GM23338 (cell line): ENCODE measurements at regions not wholly inside any gene's neighbourhood (a gene's known extent, or its start where the extent isn't known, plus 50 kb on each side); places are given as distances from the start of the nearest gene placed in this dataset.
A peak's percentile ranks its signal among the peaks of the same experiment; 100 is the strongest.

Experiments
- ATAC-seq: fragments of 200-7000 bp; cut with Tn5 transposase; 3 replicates; pipeline ENCODE4 v1.9.1; 2020
- DNase-seq: peaks from one replicate; pipeline ENCODE4 v3.0.0-alpha.2; 2015; ENCODE audit warnings: low spot score
- H2AFZ ChIP-seq: fragments of 200-600 bp; sonication (generic); 2 replicates; pipeline ENCODE4 v1.8.0; 2016; ENCODE audit warnings: antibody characterized with exemption, mild to moderate bottlenecking, moderate library complexity
- H3F3A ChIP-seq: fragments of 200-600 bp; sonication (generic); replicated peaks from 2 replicates; pipeline ENCODE4 v1.8.0; 2017; ENCODE audit warnings: antibody characterized with exemption, mixed run types, low read depth
- H3K27ac ChIP-seq: fragments of 200-600 bp; sonication (generic); 2 replicates; pipeline ENCODE4 v1.6.1; 2016; ENCODE audit warnings: low read depth
- H3K27me3 ChIP-seq: fragments of 200-600 bp; sonication (generic); 2 replicates; pipeline ENCODE4 v1.8.0; 2016; ENCODE audit warnings: mild to moderate bottlenecking, mixed run types, moderate library complexity; ENCODE audit not compliant: insufficient read depth
- H3K36me3 ChIP-seq: fragments of 200-600 bp; sonication (generic); 2 replicates; pipeline ENCODE4 v1.8.0; 2016; ENCODE audit warnings: mild to moderate bottlenecking; ENCODE audit not compliant: insufficient read depth
- H3K4me1 ChIP-seq: fragments of 200-600 bp; sonication (generic); 2 replicates; pipeline ENCODE4 v1.8.0; 2016; ENCODE audit warnings: mild to moderate bottlenecking, moderate library complexity; ENCODE audit not compliant: insufficient read depth
- H3K4me2 ChIP-seq: fragments of 200-600 bp; sonication (generic); 2 replicates; pipeline ENCODE4 v1.7.1; 2017; ENCODE audit warnings: mixed run types
- H3K4me3 ChIP-seq: fragments of 200-600 bp; sonication (generic); 2 replicates; pipeline ENCODE4 v1.6.1; 2016; ENCODE audit warnings: mixed run types
- H3K79me2 ChIP-seq: fragments of 200-600 bp; sonication (generic); replicated peaks from 2 replicates; pipeline ENCODE4 v1.8.0; 2017; ENCODE audit warnings: mild to moderate bottlenecking; ENCODE audit not compliant: insufficient read depth
- H3K9me2 ChIP-seq: fragments of 200-600 bp; sonication (generic); 2 replicates; pipeline ENCODE4 v1.8.0; 2017; ENCODE audit not compliant: insufficient read depth
- H4K20me1 ChIP-seq: fragments of 200-600 bp; sonication (generic); replicated peaks from 2 replicates; pipeline ENCODE4 v1.8.0; 2017; ENCODE audit warnings: mild to moderate bottlenecking; ENCODE audit not compliant: insufficient read depth
- H3K27ac Mint-ChIP-seq: 2 replicates; pipeline ENCODE4 v1.8.0; 2020; ENCODE audit warnings: inconsistent platforms, mild to moderate bottlenecking, moderate library complexity, mixed read lengths
- H3K27me3 Mint-ChIP-seq: 3 replicates; pipeline ENCODE4 v1.8.0; 2022; ENCODE audit warnings: low read depth, mild to moderate bottlenecking, moderate library complexity, mixed read lengths, inconsistent platforms; ENCODE audit not compliant: insufficient read depth, poor library complexity
- H3K36me3 Mint-ChIP-seq: 3 replicates; pipeline ENCODE4 v1.8.0; 2021; ENCODE audit warnings: low read depth, mild to moderate bottlenecking, inconsistent platforms, moderate library complexity, mixed read lengths
- H3K4me1 Mint-ChIP-seq: 3 replicates; pipeline ENCODE4 v1.8.0; 2020; ENCODE audit warnings: mild to moderate bottlenecking, inconsistent platforms, mixed read lengths
- H3K4me3 Mint-ChIP-seq: 3 replicates; pipeline ENCODE4 v1.8.0; 2021; ENCODE audit warnings: moderate library complexity, mild to moderate bottlenecking, inconsistent platforms, mixed read lengths
- H3K9me3 Mint-ChIP-seq: 3 replicates; pipeline ENCODE4 v1.8.0; 2020; ENCODE audit warnings: moderate library complexity, mild to moderate bottlenecking, inconsistent platforms, mixed read lengths
- CREB1 ChIP-seq: fragments of 250-450 bp; sonication (Bioruptor Pico); IDR thresholded peaks from 2 replicates; pipeline ENCODE4 v1.5.0; 2020; ENCODE audit warnings: low read depth, mild to moderate bottlenecking, moderate library complexity
- CTCF ChIP-seq, 2 experiments: fragments of 200-600 bp in 1 of 2; sonication (generic) in 1 of 2; conservative IDR thresholded peaks; 2 replicates each; pipeline versions ENCODE4 v1.5.1 to v1.6.1; 2016 to 2017; ENCODE audit warnings: antibody characterized with exemption in 2 of 2, low read depth in 2 of 2, mild to moderate bottlenecking in 2 of 2, moderate library complexity in 1 of 2
- ETS1 ChIP-seq: IDR thresholded peaks from 2 replicates; pipeline ENCODE4 v1.6.1; 2016; ENCODE audit warnings: antibody characterized with exemption
- JUNB ChIP-seq: IDR thresholded peaks from one replicate; pipeline ENCODE4 v1.6.1; 2016; ENCODE audit warnings: antibody characterized with exemption; ENCODE audit not compliant: unreplicated experiment
- NANOG ChIP-seq: IDR thresholded peaks from 2 replicates; pipeline ENCODE4 v1.6.1; 2016; ENCODE audit warnings: antibody characterized with exemption, borderline replicate concordance
- POLR2AphosphoS5 ChIP-seq: IDR thresholded peaks from 2 replicates; pipeline ENCODE4 v1.6.1; 2016; ENCODE audit warnings: antibody characterized with exemption, low read depth
- REST ChIP-seq: IDR thresholded peaks from one replicate; pipeline ENCODE4 v1.6.1; 2018; ENCODE audit warnings: antibody characterized with exemption; ENCODE audit not compliant: unreplicated experiment
- STAT1 ChIP-seq: IDR thresholded peaks from one replicate; pipeline ENCODE4 v1.6.1; 2016; ENCODE audit warnings: antibody characterized with exemption; ENCODE audit not compliant: unreplicated experiment
- ZNF114 ChIP-seq: fragments of 250-450 bp; sonication (Bioruptor Pico); IDR thresholded peaks from 2 replicates; pipeline ENCODE4 v1.5.0; 2020; ENCODE audit warnings: mild to moderate bottlenecking, moderate library complexity
- ZNF331 ChIP-seq: fragments of 250-450 bp; sonication (Bioruptor Pico); IDR thresholded peaks from 2 replicates; pipeline ENCODE4 v1.5.0; 2020; ENCODE audit warnings: low read depth, mild to moderate bottlenecking, moderate library complexity

GRCh38 chr3:163891771-163892170, 1186.5 kb downstream of the SI start:
- no peak overlapping the region for H3K27ac ChIP-seq
- peaks cover 8% of the 10 kb centered on the region; the same call in 1 of the 2 replicates for H3K4me1 ChIP-seq
- no peaks in the 10 kb centered on the region for H3F3A ChIP-seq
- no peaks in the 10 kb centered on the region for H3K36me3 Mint-ChIP-seq
- TF ChIP-seq CTCF (conservative IDR thresholded peaks at IDR 0.05; ENCODE audit: low read depth in 2 of 2) (peak; percentile 21 to 52), NANOG (no peak)
- no peaks in the 10 kb centered on the region for H4K20me1 ChIP-seq
- H3K9me2 ChIP-seq, result no peaks in the 10 kb centered on the region
- peaks cover 11% of the 10 kb centered on the region for H3K4me1 Mint-ChIP-seq
- no peaks in the 10 kb centered on the region for H3K9me3 Mint-ChIP-seq
- H3K4me3 ChIP-seq, result no peak overlapping the region
- no peaks in the 10 kb centered on the region for H3K27me3 ChIP-seq
- no peak overlapping the region for H3K4me2 ChIP-seq
- H3K27me3 Mint-ChIP-seq, result no peaks in the 10 kb centered on the region
- H3K36me3 ChIP-seq, result no peaks in the 10 kb centered on the region
- H3K4me3 Mint-ChIP-seq, result no peak overlapping the region
- no peak overlapping the region for H3K27ac Mint-ChIP-seq
- ATAC-seq, result no peak
- H2AFZ ChIP-seq, result no peak overlapping the region
- no peaks in the 10 kb centered on the region for H3K79me2 ChIP-seq
- peak; percentile 25 for DNase-seq

- H2AFZ ChIP-seq, result no peak overlapping the region
- peak overlapping the region; percentile 27; the same call in 1 of the 2 replicates for H3K4me2 ChIP-seq
- Mint-ChIP-seq H3K36me3 (no peaks in the 10 kb centered on the region), H3K27me3 (no peaks in the 10 kb centered on the region), H3K4me3 (no peak overlapping the region), H3K27ac (no peak overlapping the region), H3K9me3 (no peaks in the 10 kb centered on the region), H3K4me1 (peaks cover 11% of the 10 kb centered on the region)
- H3K27me3 ChIP-seq, result no peaks in the 10 kb centered on the region
- ATAC-seq (peak; percentile 57), DNase-seq (peak; percentile 33)
- H3K36me3 ChIP-seq, result no peaks in the 10 kb centered on the region
- no peaks in the 10 kb centered on the region for H4K20me1 ChIP-seq
- no peaks in the 10 kb centered on the region for H3K9me2 ChIP-seq
- no peak overlapping the region for H3K27ac ChIP-seq
- peaks cover 8% of the 10 kb centered on the region; the same call in 1 of the 2 replicates for H3K4me1 ChIP-seq
- H3F3A ChIP-seq, result no peaks in the 10 kb centered on the region
- TF ChIP-seq ZNF114 (no peak), JUNB (no peak), CREB1 (no peak), NANOG (no peak)
- H3K4me3 ChIP-seq, result no peak overlapping the region
- no peaks in the 10 kb centered on the region for H3K79me2 ChIP-seq
These were observed 1187.6 kb downstream of the SI start for GRCh38 chr3:163890661-163891060.

GRCh38 chr3:163879172-163879571, 1199.1 kb downstream of the SI start:
- Mint-ChIP-seq H3K27ac (no peak overlapping the region), H3K9me3 (peaks cover 41% of the 10 kb centered on the region), H3K4me3 (no peak overlapping the region), H3K4me1 (peaks cover 3% of the 10 kb centered on the region), H3K27me3 (no peaks in the 10 kb centered on the region), H3K36me3 (peaks cover 33% of the 10 kb centered on the region)
- Histone ChIP-seq H3K79me2 (no peaks in the 10 kb centered on the region), H2AFZ (no peak overlapping the region), H3K4me3 (no peak overlapping the region), H4K20me1 (no peaks in the 10 kb centered on the region), H3K27ac (no peak overlapping the region), H3K4me1 (no peaks in the 10 kb centered on the region), H3F3A (no peaks in the 10 kb centered on the region), H3K9me2 (no peaks in the 10 kb centered on the region), H3K36me3 (peaks cover 10% of the 10 kb centered on the region), H3K4me2 (no peak overlapping the region), H3K27me3 (no peaks in the 10 kb centered on the region)
- no peak for ATAC-seq
- no peak for DNase-seq
- TF ChIP-seq ZNF114, result no peak
- no peak for TF ChIP-seq ZNF331
- TF ChIP-seq CTCF (conservative IDR thresholded peaks at IDR 0.05; ENCODE audit: low read depth in 2 of 2), result no peak
- no peak for TF ChIP-seq ETS1
- no peak for TF ChIP-seq STAT1
- TF ChIP-seq POLR2AphosphoS5, result no peak
- TF ChIP-seq REST, result no peak
